ENCODE measurements at regions not wholly inside any gene's neighbourhood (a gene's known extent, or its start where the extent isn't known, plus 50 kb on each side); places are given as distances from the start of the nearest gene placed in this dataset.

DNA sequence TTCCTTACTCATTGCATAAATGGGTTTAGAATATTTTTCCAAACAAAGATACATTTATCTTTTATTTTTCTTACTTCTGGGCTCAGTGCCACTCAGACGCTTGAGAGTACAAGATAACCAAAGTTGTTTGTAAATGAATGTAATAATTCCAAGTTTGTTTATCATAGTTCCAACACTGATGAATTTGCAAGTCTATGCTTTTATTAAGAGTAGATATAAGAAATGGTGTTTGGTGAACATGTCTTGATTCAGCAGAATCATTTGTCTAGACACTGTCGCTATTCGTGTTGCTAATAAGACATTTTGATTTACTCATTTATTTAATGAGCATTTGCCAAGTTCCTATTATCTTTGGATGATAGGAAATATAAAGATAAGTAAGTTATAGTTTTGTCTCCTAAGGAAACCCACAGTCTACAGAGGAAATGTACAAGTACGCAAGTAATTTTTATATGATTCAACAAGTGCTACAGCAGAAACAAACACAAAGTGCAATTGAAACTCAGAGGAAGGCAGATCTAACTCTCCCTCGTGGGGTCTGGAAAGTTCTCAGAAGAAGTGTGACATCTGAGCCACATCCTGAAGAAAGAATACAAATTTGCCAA lies 132.8 kb upstream of the FSCB start:
- H3K36me3 Mint-ChIP-seq (ENCODE audit: insufficient read depth, unreplicated experiment), result no peaks in the 10 kb centered on the region
- no peak overlapping the region for H3K4me3 Mint-ChIP-seq (ENCODE audit: unreplicated experiment)

DNA sequence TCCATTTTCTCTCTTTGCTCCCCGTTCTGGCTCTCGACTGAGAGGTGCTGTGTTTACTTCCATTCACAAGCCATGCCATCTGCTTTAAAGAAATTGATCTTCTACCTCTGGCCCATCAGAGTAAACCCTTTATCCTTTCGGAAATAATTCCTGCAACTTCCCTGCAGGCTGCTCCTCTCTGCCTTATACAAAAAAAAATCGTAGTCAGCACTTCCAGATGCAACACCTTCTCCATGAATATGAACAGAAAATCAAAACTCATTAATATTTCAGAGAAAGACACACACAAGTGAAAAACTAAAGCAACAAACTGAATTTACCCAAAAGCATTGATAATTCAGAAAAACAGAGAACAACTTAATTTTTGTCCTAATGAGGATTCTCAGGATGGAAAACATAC lies 127.6 kb upstream of the FSCB start:
- intact Hi-C loops (cut with micrococcal nuclease), result no loop called here
- TF ChIP-seq, protein P1, sequence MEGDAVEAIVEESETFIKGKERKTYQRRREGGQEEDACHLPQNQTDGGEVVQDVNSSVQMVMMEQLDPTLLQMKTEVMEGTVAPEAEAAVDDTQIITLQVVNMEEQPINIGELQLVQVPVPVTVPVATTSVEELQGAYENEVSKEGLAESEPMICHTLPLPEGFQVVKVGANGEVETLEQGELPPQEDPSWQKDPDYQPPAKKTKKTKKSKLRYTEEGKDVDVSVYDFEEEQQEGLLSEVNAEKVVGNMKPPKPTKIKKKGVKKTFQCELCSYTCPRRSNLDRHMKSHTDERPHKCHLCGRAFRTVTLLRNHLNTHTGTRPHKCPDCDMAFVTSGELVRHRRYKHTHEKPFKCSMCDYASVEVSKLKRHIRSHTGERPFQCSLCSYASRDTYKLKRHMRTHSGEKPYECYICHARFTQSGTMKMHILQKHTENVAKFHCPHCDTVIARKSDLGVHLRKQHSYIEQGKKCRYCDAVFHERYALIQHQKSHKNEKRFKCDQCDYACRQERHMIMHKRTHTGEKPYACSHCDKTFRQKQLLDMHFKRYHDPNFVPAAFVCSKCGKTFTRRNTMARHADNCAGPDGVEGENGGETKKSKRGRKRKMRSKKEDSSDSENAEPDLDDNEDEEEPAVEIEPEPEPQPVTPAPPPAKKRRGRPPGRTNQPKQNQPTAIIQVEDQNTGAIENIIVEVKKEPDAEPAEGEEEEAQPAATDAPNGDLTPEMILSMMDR (IDR thresholded peaks at IDR 0.05; ENCODE audit: unreplicated experiment), result no peak
- H3K4me3 Mint-ChIP-seq (ENCODE audit: unreplicated experiment), result no peak overlapping the region
- H3K27ac Mint-ChIP-seq (ENCODE audit: low read depth, unreplicated experiment), result no peak overlapping the region
- peaks cover 6% of the 10 kb centered on the region for H3K4me1 Mint-ChIP-seq (ENCODE audit: insufficient read depth, unreplicated experiment)
- BruUV-seq (replicated peaks), result no TSS peak
- no peaks in the 10 kb centered on the region for H3K27me3 Mint-ChIP-seq (ENCODE audit: insufficient read depth, unreplicated experiment)
- no peak for DNase-seq (ENCODE audit: unreplicated experiment)
- ChIA-PET POLR2A (no interaction called here), CTCF (no interaction called here)
- H3K36me3 Mint-ChIP-seq (ENCODE audit: insufficient read depth, unreplicated experiment), result peaks cover 12% of the 10 kb centered on the region
- H3K9me3 Mint-ChIP-seq (ENCODE audit: unreplicated experiment), result no peaks in the 10 kb centered on the region

More for the DNA sequence above, 132.8 kb upstream of the FSCB start:
- DNase-seq (ENCODE audit: unreplicated experiment), result no peak
- POLR2A ChIA-PET, result no interaction called here
- peaks cover 4% of the 10 kb centered on the region for H3K4me1 Mint-ChIP-seq (ENCODE audit: insufficient read depth, unreplicated experiment)
- CTCF ChIA-PET, result no interaction called here
- H3K27me3 Mint-ChIP-seq (ENCODE audit: insufficient read depth, unreplicated experiment), result no peaks in the 10 kb centered on the region
- H3K27ac Mint-ChIP-seq (ENCODE audit: low read depth, unreplicated experiment), result no peak overlapping the region
- H3K9me3 Mint-ChIP-seq (ENCODE audit: unreplicated experiment), result no peaks in the 10 kb centered on the region
- intact Hi-C loops (cut with micrococcal nuclease), result no loop called here
- TF ChIP-seq, protein P1 (IDR thresholded peaks at IDR 0.05; ENCODE audit: unreplicated experiment), result no peak
- no TSS peak for BruUV-seq (replicated peaks)

DNA sequence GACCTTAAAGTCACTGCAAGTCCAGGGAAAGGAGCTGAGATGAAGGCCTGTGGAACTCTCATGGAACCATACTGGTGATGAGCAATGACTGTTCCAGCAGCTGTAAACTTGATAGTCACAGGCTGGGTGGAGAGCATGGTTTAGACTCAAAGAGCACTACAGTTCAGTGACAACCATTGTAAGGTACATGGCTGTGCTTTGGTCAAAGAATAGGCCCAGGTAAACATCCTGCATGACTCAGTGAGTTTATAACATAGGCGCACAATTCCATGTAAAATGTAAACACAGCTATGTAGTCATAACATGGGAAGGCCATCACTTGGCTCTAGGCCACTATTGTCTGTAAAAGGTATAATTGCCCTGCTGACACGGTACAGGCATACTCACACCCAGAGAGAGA lies 119.3 kb upstream of the FSCB start:
- Mint-ChIP-seq H3K36me3 (ENCODE audit: insufficient read depth, unreplicated experiment) (peaks cover 7% of the 10 kb centered on the region), H3K27me3 (ENCODE audit: insufficient read depth, unreplicated experiment) (no peaks in the 10 kb centered on the region), H3K4me1 (ENCODE audit: insufficient read depth, unreplicated experiment) (no peaks in the 10 kb centered on the region), H3K27ac (ENCODE audit: low read depth, unreplicated experiment) (no peak overlapping the region), H3K4me3 (ENCODE audit: unreplicated experiment) (no peak overlapping the region), H3K9me3 (ENCODE audit: unreplicated experiment) (no peaks in the 10 kb centered on the region)
- no TSS peak for BruUV-seq (replicated peaks)
- TF ChIP-seq, protein P1 (IDR thresholded peaks at IDR 0.05; ENCODE audit: unreplicated experiment), result no peak
- ChIA-PET POLR2A (no interaction called here), CTCF (interaction anchor here (1.0 to 1.3 kb wide), 2 partner anchors 10 to 32 kb away, joined by 4 to 6 read pairs; no protein-coding TSS in a partner anchor)
- DNase-seq (ENCODE audit: unreplicated experiment), result no peak
- intact Hi-C loops (cut with micrococcal nuclease), result no loop called here

DNA sequence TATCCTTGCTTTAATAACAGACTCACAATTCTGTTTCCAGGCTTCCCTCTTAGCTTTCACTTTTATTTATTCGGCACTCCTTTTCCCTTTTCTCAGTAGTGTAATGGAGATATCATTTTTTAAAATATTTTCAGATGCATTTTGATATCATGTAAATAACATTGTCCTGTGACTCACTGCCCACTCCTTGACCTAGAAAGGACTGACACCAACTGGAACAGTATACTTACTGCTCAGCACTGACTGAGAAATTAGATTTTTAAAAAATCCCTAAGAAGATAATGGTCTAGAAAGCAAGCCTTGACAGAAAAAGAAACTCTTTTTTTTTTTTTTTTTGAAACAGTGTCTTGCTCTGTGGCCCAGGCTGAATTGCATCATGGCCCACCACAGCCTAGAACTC lies 118.0 kb upstream of the FSCB start:
- ChIA-PET POLR2A (no interaction called here), CTCF (interaction anchor here (0.6 to 2.0 kb wide), 3 partner anchors 32 to 889 kb away, joined by 3 to 5 read pairs (median 5); no protein-coding TSS in a partner anchor)
- intact Hi-C loops (cut with micrococcal nuclease), result no loop called here
- no TSS peak for BruUV-seq (replicated peaks)
- Mint-ChIP-seq H3K9me3 (ENCODE audit: unreplicated experiment) (no peaks in the 10 kb centered on the region), H3K36me3 (ENCODE audit: insufficient read depth, unreplicated experiment) (no peaks in the 10 kb centered on the region), H3K27ac (ENCODE audit: low read depth, unreplicated experiment) (no peak overlapping the region), H3K27me3 (ENCODE audit: insufficient read depth, unreplicated experiment) (no peaks in the 10 kb centered on the region), H3K4me1 (ENCODE audit: insufficient read depth, unreplicated experiment) (peaks cover 4% of the 10 kb centered on the region), H3K4me3 (ENCODE audit: unreplicated experiment) (no peak overlapping the region)
- TF ChIP-seq, protein P1 (IDR thresholded peaks at IDR 0.05; ENCODE audit: unreplicated experiment), result no peak
- DNase-seq (ENCODE audit: unreplicated experiment), result no peak
